ENCODE measurements at regions not wholly inside any gene's neighbourhood (a gene's known extent, or its start where the extent isn't known, plus 50 kb on each side); places are given as distances from the start of the nearest gene placed in this dataset.

DNA sequence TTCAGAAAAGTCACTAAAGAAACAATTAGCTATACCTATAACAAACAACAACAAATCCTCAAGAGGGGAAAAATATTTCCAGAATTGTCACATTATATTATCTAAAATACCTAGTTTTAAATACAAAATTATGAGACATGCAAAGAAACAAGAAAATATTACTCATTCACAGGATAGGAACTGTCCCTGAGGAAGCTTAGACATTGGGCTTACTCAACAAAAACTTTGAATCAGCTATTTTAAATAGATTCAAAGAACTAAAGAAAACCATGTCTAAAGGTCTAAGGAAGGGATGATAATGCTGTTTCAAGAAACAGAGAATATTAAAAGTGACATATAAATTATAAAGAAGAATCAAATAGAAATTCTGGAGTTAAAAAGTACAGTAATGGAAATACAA, 131.9 kb upstream of the ZNF516 start:
- no TSS peak for BruUV-seq (replicated peaks)
- no peak overlapping the region for H2AFZ ChIP-seq (ENCODE audit: low read length)

DNA sequence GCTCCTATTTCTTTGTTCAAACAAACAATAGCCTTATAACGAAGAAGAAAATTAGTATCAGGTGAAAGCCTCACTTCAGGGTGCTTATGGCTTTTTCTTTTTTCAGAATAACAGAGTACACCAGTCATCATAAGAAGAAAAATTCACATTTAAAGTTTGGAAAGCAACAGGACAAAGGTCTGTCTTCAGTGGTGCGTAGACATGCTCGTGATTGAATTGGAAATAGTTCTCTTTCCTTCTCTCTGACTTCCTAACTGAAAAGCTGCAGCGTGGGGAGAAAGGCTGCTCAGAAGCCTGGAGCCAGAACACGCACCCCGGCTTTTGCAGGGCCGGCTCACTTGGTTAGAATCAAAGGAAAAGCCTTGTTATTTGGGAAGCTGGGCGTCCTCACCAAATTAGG, 127.6 kb upstream of the ZNF516 start:
- Histone ChIP-seq H3K9me3 (ENCODE audit: low read length) (no peaks in the 10 kb centered on the region), H3F3A (ENCODE audit: low read length, unreplicated experiment) (no peaks in the 10 kb centered on the region), H3K4me1 (ENCODE audit: insufficient read depth, low read length) (no peaks in the 10 kb centered on the region), H3K79me2 (ENCODE audit: low read length) (no peaks in the 10 kb centered on the region), H3K4me2 (ENCODE audit: low read length) (no peak overlapping the region), H3K4me3 (ENCODE audit: low read length) (no peak overlapping the region), H3K9me2 (replicated peaks; ENCODE audit: low read length) (no peaks in the 10 kb centered on the region), H3K9ac (ENCODE audit: low read length) (no peak overlapping the region), H3K36me3 (ENCODE audit: low read depth, low read length) (no peaks in the 10 kb centered on the region), H4K20me1 (ENCODE audit: low read length) (no peaks in the 10 kb centered on the region), H3K27me3 (ENCODE audit: low read length) (peaks cover 85% of the 10 kb centered on the region), H2AFZ (ENCODE audit: low read length) (no peak overlapping the region), H3K27ac (ENCODE audit: low read length) (no peak overlapping the region)
- intact Hi-C loops (cut with micrococcal nuclease): no loop called here
- no TSS peak for BruUV-seq (replicated peaks)
- no peak for ATAC-seq
- no peak for DNase-seq
- POLR2A ChIA-PET (ENCODE audit: unreplicated experiment): no interaction called here
- TF ChIP-seq, protein P1, sequence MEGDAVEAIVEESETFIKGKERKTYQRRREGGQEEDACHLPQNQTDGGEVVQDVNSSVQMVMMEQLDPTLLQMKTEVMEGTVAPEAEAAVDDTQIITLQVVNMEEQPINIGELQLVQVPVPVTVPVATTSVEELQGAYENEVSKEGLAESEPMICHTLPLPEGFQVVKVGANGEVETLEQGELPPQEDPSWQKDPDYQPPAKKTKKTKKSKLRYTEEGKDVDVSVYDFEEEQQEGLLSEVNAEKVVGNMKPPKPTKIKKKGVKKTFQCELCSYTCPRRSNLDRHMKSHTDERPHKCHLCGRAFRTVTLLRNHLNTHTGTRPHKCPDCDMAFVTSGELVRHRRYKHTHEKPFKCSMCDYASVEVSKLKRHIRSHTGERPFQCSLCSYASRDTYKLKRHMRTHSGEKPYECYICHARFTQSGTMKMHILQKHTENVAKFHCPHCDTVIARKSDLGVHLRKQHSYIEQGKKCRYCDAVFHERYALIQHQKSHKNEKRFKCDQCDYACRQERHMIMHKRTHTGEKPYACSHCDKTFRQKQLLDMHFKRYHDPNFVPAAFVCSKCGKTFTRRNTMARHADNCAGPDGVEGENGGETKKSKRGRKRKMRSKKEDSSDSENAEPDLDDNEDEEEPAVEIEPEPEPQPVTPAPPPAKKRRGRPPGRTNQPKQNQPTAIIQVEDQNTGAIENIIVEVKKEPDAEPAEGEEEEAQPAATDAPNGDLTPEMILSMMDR (conservative IDR thresholded peaks at IDR 0.05; ENCODE audit: low read depth, low read length): no peak
- no peak for TF ChIP-seq EZH2phosphoT487 (IDR thresholded peaks at IDR 0.05; ENCODE audit: borderline replicate concordance, low read length)
- TF ChIP-seq EZH2 (IDR thresholded peaks at IDR 0.05; ENCODE audit: low read length, unreplicated experiment): no peak
- CTCF ChIA-PET: no interaction called here

More for the DNA sequence above, 131.9 kb upstream of the ZNF516 start:
- Histone ChIP-seq H3K4me3 (ENCODE audit: low read length) (no peak overlapping the region), H3K9ac (ENCODE audit: low read length) (no peak overlapping the region), H3K79me2 (ENCODE audit: low read length) (no peaks in the 10 kb centered on the region), H3K27me3 (ENCODE audit: low read length) (peaks cover 44% of the 10 kb centered on the region), H3K9me2 (replicated peaks; ENCODE audit: low read length) (no peaks in the 10 kb centered on the region), H3K4me2 (ENCODE audit: low read length) (no peak overlapping the region), H3K4me1 (ENCODE audit: insufficient read depth, low read length) (no peaks in the 10 kb centered on the region), H3K36me3 (ENCODE audit: low read depth, low read length) (no peaks in the 10 kb centered on the region), H4K20me1 (ENCODE audit: low read length) (no peaks in the 10 kb centered on the region), H3K27ac (ENCODE audit: low read length) (no peak overlapping the region), H3K9me3 (ENCODE audit: low read length) (no peaks in the 10 kb centered on the region), H3F3A (ENCODE audit: low read length, unreplicated experiment) (no peaks in the 10 kb centered on the region)
- TF ChIP-seq EZH2phosphoT487 (IDR thresholded peaks at IDR 0.05; ENCODE audit: borderline replicate concordance, low read length): no peak
- TF ChIP-seq EZH2 (IDR thresholded peaks at IDR 0.05; ENCODE audit: low read length, unreplicated experiment): no peak
- TF ChIP-seq, protein P1 (conservative IDR thresholded peaks at IDR 0.05; ENCODE audit: low read depth, low read length): no peak
- ChIA-PET CTCF (no interaction called here), POLR2A (ENCODE audit: unreplicated experiment) (no interaction called here)
- DNase-seq: no peak
- intact Hi-C loops (cut with micrococcal nuclease): no loop called here
- no peak for ATAC-seq

DNA sequence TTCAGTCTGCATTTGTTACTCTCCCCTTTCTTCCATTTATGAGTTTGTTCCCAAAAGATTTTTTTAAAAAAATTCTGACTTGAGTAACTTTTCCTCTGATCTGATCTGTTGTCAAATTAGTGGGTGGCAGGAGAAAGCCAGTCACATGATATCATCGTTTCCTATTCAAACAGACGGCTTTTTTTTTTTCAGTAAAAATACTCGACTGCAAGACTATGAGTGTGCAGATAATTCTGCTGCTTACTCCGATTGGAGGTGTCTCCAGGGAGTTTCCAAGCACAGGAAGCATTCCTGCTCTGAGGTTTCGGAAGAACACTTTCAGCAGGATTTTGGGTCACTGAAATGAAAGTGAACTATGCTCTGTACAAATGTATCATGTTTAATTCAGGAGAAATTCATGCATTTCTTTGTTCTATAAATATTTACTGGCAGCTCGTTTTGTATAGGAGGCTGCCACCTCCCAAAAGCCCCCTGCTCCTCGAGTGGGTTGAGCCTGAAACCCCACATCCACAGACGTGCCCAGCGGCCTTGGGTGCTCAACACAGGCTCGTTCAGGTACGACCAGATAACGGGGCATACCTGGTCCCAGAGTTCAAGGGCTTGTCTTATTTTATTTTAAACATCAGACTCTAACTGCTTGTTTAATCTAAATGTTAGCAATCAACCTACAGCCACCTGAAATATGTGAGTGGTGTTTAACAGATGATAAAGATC, 126.9 kb upstream of the ZNF516 start:
- ChIA-PET CTCF (no interaction called here), POLR2A (ENCODE audit: unreplicated experiment) (interaction anchor here (0.6 kb wide), 1 partner anchor 135 kb away, joined by 6 read pairs; no protein-coding TSS in a partner anchor)
- H3K27ac ChIP-seq (ENCODE audit: low read length): no peak overlapping the region
- intact Hi-C loops (cut with micrococcal nuclease): no loop called here
- H3K4me3 ChIP-seq (ENCODE audit: low read length): no peak overlapping the region
- H3K9me2 ChIP-seq (replicated peaks; ENCODE audit: low read length): no peaks in the 10 kb centered on the region
- H3K9ac ChIP-seq (ENCODE audit: low read length): no peak overlapping the region
- no peak for TF ChIP-seq EZH2 (IDR thresholded peaks at IDR 0.05; ENCODE audit: low read length, unreplicated experiment)
- TF ChIP-seq, protein P1 (conservative IDR thresholded peaks at IDR 0.05; ENCODE audit: low read depth, low read length): no peak
- H3K4me2 ChIP-seq (ENCODE audit: low read length): peak overlapping the region; percentile 21; the same call in 1 of the 2 replicates
- no peaks in the 10 kb centered on the region for H3F3A ChIP-seq (ENCODE audit: low read length, unreplicated experiment)
- no peaks in the 10 kb centered on the region for H3K4me1 ChIP-seq (ENCODE audit: insufficient read depth, low read length)
- no TSS peak for BruUV-seq (replicated peaks)
- H3K79me2 ChIP-seq (ENCODE audit: low read length): no peaks in the 10 kb centered on the region
- no peaks in the 10 kb centered on the region for H4K20me1 ChIP-seq (ENCODE audit: low read length)
- no peaks in the 10 kb centered on the region for H3K36me3 ChIP-seq (ENCODE audit: low read depth, low read length)
- DNase-seq: no peak
- peaks cover 87% of the 10 kb centered on the region for H3K27me3 ChIP-seq (ENCODE audit: low read length)
- H2AFZ ChIP-seq (ENCODE audit: low read length): no peak overlapping the region
- no peaks in the 10 kb centered on the region for H3K9me3 ChIP-seq (ENCODE audit: low read length)
- no peak for ATAC-seq
